ENCODE measurements at regions not wholly inside any gene's neighbourhood (a gene's known extent, or its start where the extent isn't known, plus 50 kb on each side); places are given as distances from the start of the nearest gene placed in this dataset.

DNA sequence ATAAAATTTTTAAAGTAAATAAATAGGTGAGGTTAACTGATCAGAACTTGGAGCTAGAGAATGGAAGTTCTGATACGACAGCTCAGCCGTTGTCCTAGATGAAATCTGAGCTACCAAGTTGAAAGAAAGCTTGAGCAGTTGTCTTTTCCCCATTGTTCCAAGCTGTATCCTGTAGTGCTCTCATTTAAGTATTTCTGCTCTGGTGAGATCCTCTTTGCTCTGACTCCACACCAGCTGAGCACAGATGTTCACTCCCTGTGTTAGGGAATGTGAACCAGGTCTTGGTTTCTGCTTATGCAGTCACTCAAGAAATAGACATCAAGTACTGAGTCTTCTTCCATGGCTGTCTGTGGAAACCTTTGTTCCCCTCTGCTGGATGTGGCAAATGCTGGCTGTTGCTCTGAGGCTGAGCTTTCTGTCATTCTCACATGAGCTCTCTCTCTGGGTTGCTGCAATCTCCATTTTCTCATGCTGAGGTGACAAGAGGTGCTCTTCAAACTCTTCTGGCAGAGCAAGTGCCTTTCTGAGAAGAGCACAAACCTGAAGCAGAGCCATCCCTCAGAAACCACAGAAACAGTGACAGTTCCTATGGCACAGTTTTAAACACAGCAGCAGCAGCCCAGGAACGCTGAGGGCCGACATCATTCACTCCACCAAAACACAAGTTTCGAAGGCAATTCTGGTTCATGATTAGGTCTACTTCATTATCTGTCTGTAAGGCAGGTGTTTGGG is 194.1 kb downstream of the SP3 start:
- no peak for TF ChIP-seq POLR2A (IDR thresholded peaks at IDR 0.05; ENCODE audit: low read length)
- no peak for TF ChIP-seq GATA1 (IDR thresholded peaks at IDR 0.05; ENCODE audit: low read depth, low read length)
- DNase-seq, result no peak

DNA sequence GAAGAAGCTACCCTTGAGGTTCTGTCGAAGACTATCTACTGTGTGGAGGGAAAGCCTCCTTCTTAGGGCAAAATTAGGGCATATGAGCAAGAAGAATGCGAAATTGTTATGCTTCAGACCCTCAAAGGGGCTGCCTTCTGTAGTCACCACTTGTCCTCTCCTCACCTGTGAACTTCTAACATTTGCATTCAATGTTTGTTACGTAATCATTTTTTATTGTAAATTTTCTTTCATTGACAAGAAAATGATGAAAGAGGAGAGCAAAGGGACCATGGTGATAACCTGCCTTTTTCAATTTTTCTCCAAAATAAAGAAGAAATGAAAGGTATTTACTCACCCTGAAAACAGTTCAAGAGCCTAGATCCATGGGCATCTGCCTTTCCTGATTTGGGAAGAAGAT is 193.0 kb downstream of the SP3 start:
- no peak for DNase-seq
- TF ChIP-seq GATA1 (IDR thresholded peaks at IDR 0.05; ENCODE audit: low read depth, low read length), result no peak
- no peak for TF ChIP-seq POLR2A (IDR thresholded peaks at IDR 0.05; ENCODE audit: low read length)

DNA sequence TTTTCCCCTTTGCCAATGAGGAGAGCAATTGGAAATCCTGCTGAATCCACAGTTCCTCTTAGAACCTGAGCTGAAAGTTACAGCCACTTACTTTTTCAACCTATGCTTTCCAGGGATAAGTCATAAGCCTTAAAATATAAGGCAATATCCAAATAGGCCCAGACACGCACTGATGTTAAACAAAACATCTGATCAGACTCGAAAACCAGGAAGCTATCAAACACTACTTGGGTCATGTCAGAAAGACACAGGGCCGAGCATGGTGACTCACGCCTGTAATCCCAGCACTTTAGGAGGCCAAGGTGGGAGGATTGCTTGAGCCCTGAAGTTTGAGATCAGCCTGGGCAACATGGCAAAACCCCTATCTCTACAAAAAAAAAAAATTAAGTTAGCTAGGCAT is 192.1 kb downstream of the SP3 start:
- DNase-seq, result no peak
- no peak for TF ChIP-seq GATA1 (IDR thresholded peaks at IDR 0.05; ENCODE audit: low read depth, low read length)
- TF ChIP-seq POLR2A (IDR thresholded peaks at IDR 0.05; ENCODE audit: low read length), result no peak

DNA sequence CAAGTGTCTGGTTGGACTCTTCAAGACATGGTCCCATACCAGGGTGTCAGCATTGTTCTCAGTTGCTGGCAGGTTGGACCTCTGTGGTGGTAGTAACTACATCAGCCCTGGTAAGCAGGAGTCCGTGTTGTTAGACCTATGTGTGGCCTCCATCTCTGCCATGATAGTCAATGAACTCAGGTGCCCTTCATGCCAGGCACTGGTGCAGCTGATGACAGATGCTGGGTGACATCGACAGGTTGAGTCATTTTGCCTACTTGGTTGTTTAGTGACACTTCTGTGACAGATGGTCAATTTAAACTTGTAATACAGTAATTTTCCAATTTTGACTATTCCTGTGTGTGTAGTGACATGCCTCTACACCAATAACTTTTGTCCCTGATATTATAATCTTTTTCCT is 189.7 kb downstream of the SP3 start:
- TF ChIP-seq POLR2A (IDR thresholded peaks at IDR 0.05; ENCODE audit: low read length), result no peak
- no peak for TF ChIP-seq GATA1 (IDR thresholded peaks at IDR 0.05; ENCODE audit: low read depth, low read length)
- no peak for DNase-seq

DNA sequence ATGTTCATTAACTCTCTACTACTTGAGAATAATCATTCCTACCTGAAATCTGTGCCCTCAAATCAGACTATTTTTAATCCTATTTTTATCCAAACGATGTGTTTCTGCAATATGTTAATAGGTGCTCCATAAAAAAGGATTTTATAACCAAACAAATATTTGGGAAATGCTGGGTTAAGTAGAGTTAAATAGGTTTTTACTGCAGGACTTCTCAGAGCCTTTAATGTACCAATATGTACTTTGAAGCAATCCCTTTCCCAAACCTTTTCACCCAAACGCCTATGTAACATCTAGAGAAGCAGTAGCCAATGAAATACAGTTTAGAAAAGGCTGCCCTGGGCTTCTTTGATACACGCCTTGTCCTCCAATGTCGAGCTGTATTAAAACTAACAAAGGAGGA is 182.5 kb downstream of the SP3 start:
- no peak for DNase-seq

DNA sequence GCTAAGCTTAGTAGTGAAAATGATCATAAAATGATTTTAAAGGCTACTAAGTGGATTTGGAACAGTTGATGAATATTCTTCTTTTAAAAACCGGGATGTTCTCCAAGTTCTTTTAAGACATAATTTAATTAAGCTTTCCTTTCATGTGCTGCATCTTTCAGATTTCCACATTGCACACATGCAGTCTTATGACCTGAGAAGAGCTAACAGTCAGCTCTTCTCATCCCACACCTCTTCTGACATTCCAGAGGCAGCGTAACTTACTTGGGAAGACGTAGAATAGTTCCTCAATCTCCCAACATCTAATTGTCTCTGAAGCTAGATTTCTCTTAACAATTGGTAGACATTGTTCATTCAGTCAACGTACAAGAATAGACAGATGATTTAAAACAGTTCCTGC is 181.8 kb downstream of the SP3 start:
- TF ChIP-seq POLR2A (IDR thresholded peaks at IDR 0.05; ENCODE audit: low read length), result no peak
- no peak for TF ChIP-seq GATA1 (IDR thresholded peaks at IDR 0.05; ENCODE audit: low read depth, low read length)

More for the DNA sequence above, 182.5 kb downstream of the SP3 start:
- TF ChIP-seq POLR2A (IDR thresholded peaks at IDR 0.05; ENCODE audit: low read length) (no peak), GATA1 (IDR thresholded peaks at IDR 0.05; ENCODE audit: low read depth, low read length) (no peak)

DNA sequence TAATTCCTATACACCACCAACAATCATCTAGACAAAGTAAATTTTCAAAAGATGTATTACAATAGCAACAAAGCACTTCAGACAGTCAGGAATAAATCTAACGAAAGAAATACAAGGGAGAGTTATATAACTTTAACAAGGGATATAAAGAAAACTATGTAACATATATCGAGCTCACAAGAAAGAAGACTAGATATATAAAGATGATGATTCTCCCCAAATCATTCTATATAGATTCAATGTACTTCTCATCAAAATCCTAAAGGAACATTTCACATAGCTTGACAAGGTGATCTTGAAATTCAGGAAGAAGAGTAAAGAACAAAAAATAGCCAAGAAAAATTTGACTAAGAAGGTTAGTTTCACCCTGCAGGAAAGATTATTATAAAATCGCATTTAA is 179.4 kb downstream of the SP3 start:
- no peak for DNase-seq
- TF ChIP-seq POLR2A (IDR thresholded peaks at IDR 0.05; ENCODE audit: low read length) (no peak), GATA1 (IDR thresholded peaks at IDR 0.05; ENCODE audit: low read depth, low read length) (no peak)

More for the DNA sequence above, 181.8 kb downstream of the SP3 start:
- DNase-seq, result no peak

DNA sequence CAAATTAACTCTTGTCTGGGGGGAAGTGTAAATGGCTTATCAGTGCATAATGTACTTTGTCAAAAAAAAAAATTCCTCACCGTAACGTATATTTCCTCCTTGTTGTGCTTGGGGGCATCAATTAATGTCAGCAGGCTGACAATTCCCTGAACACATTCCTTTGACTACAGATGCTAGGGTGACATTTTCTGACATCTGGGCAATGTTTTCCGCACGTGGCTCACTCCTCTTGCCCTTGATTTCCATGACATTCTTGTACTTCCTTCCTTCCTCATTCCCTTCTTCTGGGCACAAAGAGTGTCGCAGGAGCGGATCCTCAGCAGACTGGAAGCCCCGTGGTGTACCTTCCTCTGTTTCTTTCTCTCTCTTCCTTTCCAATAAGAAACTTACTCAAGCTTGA is 173.7 kb downstream of the SP3 start:
- TF ChIP-seq POLR2A (IDR thresholded peaks at IDR 0.05; ENCODE audit: low read length), result no peak
- TF ChIP-seq GATA1 (IDR thresholded peaks at IDR 0.05; ENCODE audit: low read depth, low read length), result no peak
- no peak for DNase-seq

DNA sequence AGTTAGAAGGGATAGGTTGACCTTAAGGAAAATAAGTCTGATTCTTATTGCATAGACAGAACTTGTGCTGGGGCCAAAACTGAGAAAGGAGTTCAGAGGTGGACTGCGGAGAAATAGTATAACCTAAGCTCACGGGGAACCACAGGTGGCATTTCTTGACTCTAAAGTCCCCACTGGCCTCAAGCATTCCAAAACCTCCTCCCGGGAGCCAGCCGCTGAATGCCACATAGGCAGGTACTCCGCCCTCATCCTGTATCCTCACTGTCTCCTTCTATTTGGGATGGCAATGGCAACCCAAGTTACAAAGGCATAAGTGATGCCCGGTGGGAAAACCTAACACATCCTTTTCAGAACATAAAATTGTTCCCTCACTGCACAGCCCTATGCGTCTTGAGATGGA is 173.0 kb downstream of the SP3 start:
- DNase-seq, result no peak

DNA sequence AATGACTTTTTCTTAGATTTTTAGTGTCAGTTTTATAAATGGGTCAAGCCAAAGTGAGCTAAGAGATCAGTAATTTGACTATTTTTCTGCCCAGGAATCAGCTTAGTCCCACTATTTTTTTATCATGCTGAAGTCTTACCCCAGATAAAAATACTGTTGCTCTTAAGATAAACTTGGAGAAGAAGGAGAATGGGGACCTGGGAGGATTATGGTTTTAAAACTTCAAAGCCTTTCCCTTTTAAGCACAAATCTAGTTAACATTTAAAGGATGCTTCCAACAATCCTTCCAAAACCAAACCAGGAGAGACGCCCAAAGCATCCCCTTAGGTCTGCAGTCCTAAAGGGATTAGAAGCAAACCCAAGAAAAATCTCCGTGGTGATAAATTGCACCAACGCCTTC is 172.4 kb downstream of the SP3 start:
- DNase-seq, result no peak
- TF ChIP-seq POLR2A (IDR thresholded peaks at IDR 0.05; ENCODE audit: low read length) (no peak), GATA1 (IDR thresholded peaks at IDR 0.05; ENCODE audit: low read depth, low read length) (no peak)

More for the DNA sequence above, 173.0 kb downstream of the SP3 start:
- TF ChIP-seq POLR2A (IDR thresholded peaks at IDR 0.05; ENCODE audit: low read length) (no peak), GATA1 (IDR thresholded peaks at IDR 0.05; ENCODE audit: low read depth, low read length) (no peak)

DNA sequence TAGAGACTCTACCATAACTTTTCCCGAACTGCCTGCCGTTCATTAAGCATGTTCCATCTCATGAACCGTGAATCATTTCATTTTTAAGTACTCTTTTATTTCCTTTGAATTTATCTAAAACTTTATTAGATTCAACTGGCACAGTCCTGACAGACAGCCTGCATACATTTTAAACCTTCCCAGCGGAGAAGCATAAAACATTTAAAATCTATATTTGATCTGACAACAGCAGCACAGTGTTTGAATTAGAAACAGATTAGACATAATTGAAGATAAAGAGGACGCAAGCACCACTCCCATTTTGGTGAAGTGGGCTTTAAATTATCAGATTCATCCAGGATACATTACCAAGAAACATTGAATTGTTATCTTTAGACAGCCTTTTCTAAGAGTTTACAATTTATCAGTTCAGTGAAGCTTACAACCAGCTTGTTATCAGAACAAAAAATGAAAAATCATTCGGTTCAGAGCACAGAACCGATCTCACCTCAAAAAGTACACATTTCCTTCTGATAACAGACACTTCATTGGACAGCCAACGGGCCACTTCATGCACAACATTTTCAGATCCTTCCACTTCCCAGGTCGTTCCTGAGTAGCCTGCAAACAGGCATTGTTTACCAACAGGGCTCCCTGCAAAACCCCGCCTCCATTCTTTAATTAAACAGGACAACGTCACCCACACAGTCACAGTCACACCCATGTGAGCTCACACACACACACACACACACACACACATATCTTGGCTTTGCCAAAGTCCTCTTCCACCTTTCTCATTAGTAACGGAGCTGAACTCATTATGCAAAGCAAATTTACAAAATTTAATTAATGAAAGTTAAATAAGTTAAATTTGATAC is 171.2 kb downstream of the SP3 start:
- TF ChIP-seq POLR2A (IDR thresholded peaks at IDR 0.05; ENCODE audit: low read length) (no peak), GATA1 (IDR thresholded peaks at IDR 0.05; ENCODE audit: low read depth, low read length) (no peak)

DNA sequence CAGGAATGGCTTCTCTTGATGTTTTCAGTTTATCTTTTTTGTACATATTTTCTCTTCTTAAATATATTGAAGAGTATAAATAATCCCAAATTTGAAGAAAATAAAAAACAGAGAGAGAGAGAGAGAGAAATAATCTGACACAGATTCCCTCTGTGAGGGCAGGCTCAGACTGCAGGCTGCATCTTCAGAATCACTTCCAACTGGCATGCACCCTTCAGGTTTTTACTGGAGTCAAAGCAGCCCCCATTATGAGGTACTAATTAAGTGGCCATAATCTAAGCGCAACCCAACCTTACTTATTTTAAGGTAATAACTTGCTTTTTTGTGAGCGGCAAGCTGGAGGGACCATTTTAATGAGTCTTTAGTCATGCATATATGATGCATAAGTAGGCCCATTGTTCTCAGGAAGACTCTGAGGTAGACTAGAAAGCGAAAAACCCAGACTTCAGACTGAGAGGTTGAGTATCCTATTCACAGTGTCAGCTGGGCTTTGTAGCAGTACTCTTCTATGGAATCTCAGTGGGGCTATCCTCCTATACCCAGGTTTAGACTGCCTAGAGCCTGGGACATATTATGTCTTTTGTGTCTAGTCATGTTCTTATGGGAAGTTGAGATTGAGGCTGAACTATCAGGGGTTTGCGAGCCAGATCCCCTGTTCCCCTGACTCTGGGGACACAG is 167.4 kb downstream of the SP3 start:
- no peak for DNase-seq
- TF ChIP-seq GATA1 (IDR thresholded peaks at IDR 0.05; ENCODE audit: low read depth, low read length) (no peak), POLR2A (IDR thresholded peaks at IDR 0.05; ENCODE audit: low read length) (no peak)

More for the DNA sequence above, 171.2 kb downstream of the SP3 start:
- peak; percentile 27 to 70 for DNase-seq

DNA sequence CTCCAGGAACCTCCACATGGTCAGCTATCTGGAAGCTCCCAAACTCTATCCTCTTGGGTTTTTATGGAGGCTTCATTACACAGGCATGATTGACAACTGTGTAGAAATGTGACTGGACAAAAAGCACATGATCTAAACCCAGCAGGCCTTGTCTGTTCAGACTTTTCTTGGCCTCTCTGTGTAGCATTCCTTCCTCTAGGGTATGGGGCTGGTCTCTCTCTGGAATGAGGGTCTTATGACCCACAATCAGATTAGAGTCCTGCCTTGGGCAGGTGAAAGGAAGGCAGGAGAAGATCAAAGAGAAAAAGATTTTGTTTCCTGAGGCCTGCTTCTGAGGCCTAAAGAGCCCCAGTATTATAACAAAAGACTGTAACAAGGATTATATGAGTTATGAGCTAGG is 162.7 kb downstream of the SP3 start:
- DNase-seq, result no peak
- TF ChIP-seq GATA1 (IDR thresholded peaks at IDR 0.05; ENCODE audit: low read depth, low read length) (no peak), POLR2A (IDR thresholded peaks at IDR 0.05; ENCODE audit: low read length) (no peak)

DNA sequence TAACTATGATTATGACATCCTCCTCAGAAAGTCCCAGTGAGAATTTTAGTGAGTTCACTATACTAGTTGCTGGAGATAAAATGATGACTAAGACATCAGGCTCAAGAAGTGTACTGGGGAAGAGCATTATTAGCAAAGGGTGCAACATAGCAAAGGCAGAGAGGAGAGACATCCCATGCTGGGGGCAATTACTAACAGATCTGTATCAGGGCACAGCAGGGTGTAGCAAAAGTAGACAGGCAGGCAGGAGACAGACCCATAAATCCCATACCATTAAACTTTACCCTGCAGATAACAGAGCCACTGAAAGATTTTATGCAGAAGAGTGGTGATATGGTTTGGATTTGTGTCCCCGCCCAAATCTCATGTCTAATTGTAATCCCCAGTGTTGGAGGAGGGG is 161.7 kb downstream of the SP3 start:
- TF ChIP-seq POLR2A (IDR thresholded peaks at IDR 0.05; ENCODE audit: low read length) (no peak), GATA1 (IDR thresholded peaks at IDR 0.05; ENCODE audit: low read depth, low read length) (no peak)
- DNase-seq, result no peak

Data from erythroblast (primary cell).